ENCODE measurements at regions not wholly inside any gene's neighbourhood (a gene's known extent, or its start where the extent isn't known, plus 50 kb on each side); places are given as distances from the start of the nearest gene placed in this dataset.

DNA sequence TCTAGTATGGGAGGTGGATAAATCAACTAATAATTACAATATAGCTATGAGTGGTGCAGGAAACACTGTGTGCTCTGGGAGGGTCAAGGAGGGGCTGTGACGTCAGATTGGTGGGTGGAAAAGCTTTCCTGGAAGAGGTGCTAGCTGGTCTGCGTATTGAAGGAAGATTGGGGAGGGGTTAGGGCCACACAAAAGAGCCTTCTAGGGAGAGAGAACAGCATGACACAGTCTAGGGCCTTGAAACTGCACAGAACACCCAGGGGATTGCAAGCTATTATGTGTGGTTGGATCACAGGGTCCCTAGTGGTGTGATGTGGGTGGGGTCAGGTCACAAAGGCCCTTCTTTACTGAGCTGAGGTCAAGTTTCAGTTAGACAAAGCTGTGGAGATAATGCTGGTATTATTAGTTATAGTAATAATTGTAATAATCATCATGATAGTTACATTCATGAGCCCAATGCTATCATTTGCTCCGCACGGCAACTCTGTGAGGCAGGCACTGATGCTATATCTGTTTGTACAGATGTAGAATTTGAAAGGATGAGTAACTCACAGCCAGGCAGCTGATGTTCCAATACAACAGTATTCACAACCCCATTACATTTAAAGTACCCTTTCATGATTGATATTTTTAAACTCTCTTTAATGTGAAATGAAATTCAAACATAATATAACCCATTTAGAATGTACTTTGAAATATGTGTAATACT is 197.4 kb upstream of the IL12B start:
- TF ChIP-seq SIN3A (IDR thresholded peaks at IDR 0.05; ENCODE audit: borderline replicate concordance, insufficient read depth, low read length) (no peak), POLR2AphosphoS5 (IDR thresholded peaks at IDR 0.05; ENCODE audit: low read depth, low read length) (no peak), FOXP2 (optimal IDR thresholded peaks at IDR 0.05; ENCODE audit: borderline replicate concordance, extremely low read depth, extremely low read length, insufficient read depth) (no peak), TAF1 (IDR thresholded peaks at IDR 0.05; ENCODE audit: borderline replicate concordance, insufficient read depth, low read length) (no peak)
- TF ChIP-seq, protein P1, sequence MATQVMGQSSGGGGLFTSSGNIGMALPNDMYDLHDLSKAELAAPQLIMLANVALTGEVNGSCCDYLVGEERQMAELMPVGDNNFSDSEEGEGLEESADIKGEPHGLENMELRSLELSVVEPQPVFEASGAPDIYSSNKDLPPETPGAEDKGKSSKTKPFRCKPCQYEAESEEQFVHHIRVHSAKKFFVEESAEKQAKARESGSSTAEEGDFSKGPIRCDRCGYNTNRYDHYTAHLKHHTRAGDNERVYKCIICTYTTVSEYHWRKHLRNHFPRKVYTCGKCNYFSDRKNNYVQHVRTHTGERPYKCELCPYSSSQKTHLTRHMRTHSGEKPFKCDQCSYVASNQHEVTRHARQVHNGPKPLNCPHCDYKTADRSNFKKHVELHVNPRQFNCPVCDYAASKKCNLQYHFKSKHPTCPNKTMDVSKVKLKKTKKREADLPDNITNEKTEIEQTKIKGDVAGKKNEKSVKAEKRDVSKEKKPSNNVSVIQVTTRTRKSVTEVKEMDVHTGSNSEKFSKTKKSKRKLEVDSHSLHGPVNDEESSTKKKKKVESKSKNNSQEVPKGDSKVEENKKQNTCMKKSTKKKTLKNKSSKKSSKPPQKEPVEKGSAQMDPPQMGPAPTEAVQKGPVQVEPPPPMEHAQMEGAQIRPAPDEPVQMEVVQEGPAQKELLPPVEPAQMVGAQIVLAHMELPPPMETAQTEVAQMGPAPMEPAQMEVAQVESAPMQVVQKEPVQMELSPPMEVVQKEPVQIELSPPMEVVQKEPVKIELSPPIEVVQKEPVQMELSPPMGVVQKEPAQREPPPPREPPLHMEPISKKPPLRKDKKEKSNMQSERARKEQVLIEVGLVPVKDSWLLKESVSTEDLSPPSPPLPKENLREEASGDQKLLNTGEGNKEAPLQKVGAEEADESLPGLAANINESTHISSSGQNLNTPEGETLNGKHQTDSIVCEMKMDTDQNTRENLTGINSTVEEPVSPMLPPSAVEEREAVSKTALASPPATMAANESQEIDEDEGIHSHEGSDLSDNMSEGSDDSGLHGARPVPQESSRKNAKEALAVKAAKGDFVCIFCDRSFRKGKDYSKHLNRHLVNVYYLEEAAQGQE (IDR thresholded peaks at IDR 0.05; ENCODE audit: insufficient read depth in 1 of 2, low read depth in 2 of 2, low read length in 2 of 2) = no peak

DNA sequence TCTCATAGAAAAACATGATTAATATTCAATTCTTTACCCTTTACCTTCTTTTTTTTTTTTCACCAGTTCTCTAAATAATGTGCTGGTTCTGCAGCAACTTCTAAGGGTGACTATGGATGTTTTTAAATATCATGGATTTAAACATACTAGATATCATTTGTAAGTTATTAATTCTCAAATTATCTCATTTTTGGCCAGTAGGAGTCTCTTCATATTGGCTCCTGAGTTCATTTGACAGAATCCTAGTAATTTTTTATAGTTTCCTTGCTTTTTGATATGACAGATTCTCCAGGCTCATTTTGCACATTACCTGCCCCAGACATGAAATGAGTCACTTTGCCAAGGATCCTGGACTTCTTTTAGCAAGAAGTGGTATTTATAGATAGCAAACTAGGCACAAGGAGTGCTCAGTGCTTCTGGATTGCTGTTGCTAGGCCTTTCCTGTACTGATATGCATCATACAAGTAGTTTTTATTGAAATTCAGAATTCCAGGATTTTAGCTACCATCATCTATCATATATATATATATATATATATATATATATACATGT is 201.3 kb upstream of the IL12B start:
- TF ChIP-seq TAF1 (IDR thresholded peaks at IDR 0.05; ENCODE audit: borderline replicate concordance, insufficient read depth, low read length) = no peak
- TF ChIP-seq POLR2AphosphoS5 (IDR thresholded peaks at IDR 0.05; ENCODE audit: low read depth, low read length) = no peak
- TF ChIP-seq SIN3A (IDR thresholded peaks at IDR 0.05; ENCODE audit: borderline replicate concordance, insufficient read depth, low read length) = no peak
- TF ChIP-seq, protein P1 (IDR thresholded peaks at IDR 0.05; ENCODE audit: insufficient read depth in 1 of 2, low read depth in 2 of 2, low read length in 2 of 2) = no peak
- TF ChIP-seq FOXP2 (optimal IDR thresholded peaks at IDR 0.05; ENCODE audit: borderline replicate concordance, extremely low read depth, extremely low read length, insufficient read depth) = no peak

DNA sequence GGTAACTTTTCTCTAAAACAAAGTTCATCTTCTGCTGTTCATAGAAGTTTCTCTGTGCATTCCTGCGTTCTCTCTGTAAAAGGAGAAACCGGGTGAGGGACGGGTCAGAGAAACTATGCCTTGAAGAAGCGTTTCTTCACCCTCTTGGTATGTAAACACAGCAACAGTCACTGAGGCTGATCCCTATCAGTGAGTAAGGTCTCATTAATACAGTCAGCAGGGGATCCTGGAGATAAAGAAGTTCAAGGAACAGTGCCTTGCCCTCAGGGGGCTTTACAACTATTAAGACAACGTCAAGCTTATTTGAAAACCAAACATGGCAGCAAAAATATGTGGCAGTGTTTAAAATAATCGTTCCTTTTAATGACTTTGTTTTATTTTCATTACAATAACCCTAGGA is 202.9 kb upstream of the IL12B start:
- TF ChIP-seq POLR2AphosphoS5 (IDR thresholded peaks at IDR 0.05; ENCODE audit: low read depth, low read length) = no peak
- TF ChIP-seq, protein P1 (IDR thresholded peaks at IDR 0.05; ENCODE audit: insufficient read depth in 1 of 2, low read depth in 2 of 2, low read length in 2 of 2) = no peak
- TF ChIP-seq FOXP2 (optimal IDR thresholded peaks at IDR 0.05; ENCODE audit: borderline replicate concordance, extremely low read depth, extremely low read length, insufficient read depth) = no peak
- no peak for TF ChIP-seq SIN3A (IDR thresholded peaks at IDR 0.05; ENCODE audit: borderline replicate concordance, insufficient read depth, low read length)
- no peak for TF ChIP-seq TAF1 (IDR thresholded peaks at IDR 0.05; ENCODE audit: borderline replicate concordance, insufficient read depth, low read length)

DNA sequence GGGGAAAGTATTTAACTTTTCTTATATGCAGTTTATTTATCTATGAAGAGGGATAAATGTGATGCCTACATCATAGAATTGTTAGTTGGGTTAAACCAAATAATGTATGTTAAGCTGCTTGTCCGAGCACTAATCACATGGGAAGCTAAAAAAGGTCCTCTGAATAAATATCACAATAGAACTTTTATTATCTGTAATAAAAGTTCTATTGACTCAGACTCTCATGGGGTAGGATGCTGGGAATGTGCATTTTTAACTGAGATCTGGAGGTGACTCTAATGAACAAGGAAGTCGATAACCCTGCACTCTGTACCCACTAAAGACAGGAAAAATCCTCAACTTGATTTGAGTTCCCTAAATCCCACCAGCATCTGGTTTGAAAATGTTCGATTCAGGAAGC is 205.9 kb upstream of the IL12B start:
- TF ChIP-seq FOXP2 (optimal IDR thresholded peaks at IDR 0.05; ENCODE audit: borderline replicate concordance, extremely low read depth, extremely low read length, insufficient read depth) (no peak), POLR2AphosphoS5 (IDR thresholded peaks at IDR 0.05; ENCODE audit: low read depth, low read length) (no peak), SIN3A (IDR thresholded peaks at IDR 0.05; ENCODE audit: borderline replicate concordance, insufficient read depth, low read length) (no peak), TAF1 (IDR thresholded peaks at IDR 0.05; ENCODE audit: borderline replicate concordance, insufficient read depth, low read length) (no peak)
- TF ChIP-seq, protein P1 (IDR thresholded peaks at IDR 0.05; ENCODE audit: insufficient read depth in 1 of 2, low read depth in 2 of 2, low read length in 2 of 2) = no peak
